B cell (primary cell): ENCODE measurements at regions not wholly inside any gene's neighbourhood (a gene's known extent, or its start where the extent isn't known, plus 50 kb on each side); places are given as distances from the start of the nearest gene placed in this dataset.

Experiments
- EZH2 ChIP-seq: IDR thresholded peaks from 2 replicates; pipeline ENCODE4 v1.6.1; 2012; ENCODE audit warnings: borderline replicate concordance, low read depth, mild to moderate bottlenecking, moderate library complexity, low read length; ENCODE audit not compliant: insufficient read depth, poor library complexity, severe bottlenecking
- TF ChIP-seq, protein P1 (sequence below): fragments of 200-600 bp; IDR thresholded peaks from one replicate; pipeline ENCODE4 v1.8.0; 2022; ENCODE audit warnings: antibody characterized with exemption, mild to moderate bottlenecking

DNA sequence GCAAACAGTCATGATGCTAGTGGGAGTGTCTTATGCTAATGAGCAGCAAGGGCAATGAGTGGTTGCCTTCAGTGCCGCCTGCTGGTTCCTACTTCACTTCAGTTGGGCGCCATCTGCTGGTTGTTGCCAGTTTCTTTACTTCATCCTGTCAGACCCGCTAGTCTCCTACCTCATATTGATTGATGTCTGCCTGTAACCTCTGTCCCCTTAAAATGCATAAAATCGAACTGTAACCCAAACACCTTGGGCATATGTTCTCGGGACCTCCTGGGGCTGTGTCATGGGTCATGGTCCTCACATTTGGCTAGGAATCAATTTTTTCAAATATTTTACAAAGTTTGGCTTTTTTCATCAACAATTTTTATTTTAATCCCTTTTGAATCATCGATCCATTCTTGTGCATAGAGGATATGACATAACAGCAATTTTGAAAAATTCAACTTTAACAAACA, 62.8 kb upstream of the C7orf33 start:
- TF ChIP-seq, protein P1, sequence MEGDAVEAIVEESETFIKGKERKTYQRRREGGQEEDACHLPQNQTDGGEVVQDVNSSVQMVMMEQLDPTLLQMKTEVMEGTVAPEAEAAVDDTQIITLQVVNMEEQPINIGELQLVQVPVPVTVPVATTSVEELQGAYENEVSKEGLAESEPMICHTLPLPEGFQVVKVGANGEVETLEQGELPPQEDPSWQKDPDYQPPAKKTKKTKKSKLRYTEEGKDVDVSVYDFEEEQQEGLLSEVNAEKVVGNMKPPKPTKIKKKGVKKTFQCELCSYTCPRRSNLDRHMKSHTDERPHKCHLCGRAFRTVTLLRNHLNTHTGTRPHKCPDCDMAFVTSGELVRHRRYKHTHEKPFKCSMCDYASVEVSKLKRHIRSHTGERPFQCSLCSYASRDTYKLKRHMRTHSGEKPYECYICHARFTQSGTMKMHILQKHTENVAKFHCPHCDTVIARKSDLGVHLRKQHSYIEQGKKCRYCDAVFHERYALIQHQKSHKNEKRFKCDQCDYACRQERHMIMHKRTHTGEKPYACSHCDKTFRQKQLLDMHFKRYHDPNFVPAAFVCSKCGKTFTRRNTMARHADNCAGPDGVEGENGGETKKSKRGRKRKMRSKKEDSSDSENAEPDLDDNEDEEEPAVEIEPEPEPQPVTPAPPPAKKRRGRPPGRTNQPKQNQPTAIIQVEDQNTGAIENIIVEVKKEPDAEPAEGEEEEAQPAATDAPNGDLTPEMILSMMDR = peak; percentile 86
- TF ChIP-seq EZH2 = no peak
